ENCODE measurements at regions not wholly inside any gene's neighbourhood (a gene's known extent, or its start where the extent isn't known, plus 50 kb on each side); places are given as distances from the start of the nearest gene placed in this dataset.

- H3K27ac Mint-ChIP-seq: no peak overlapping the region
- H3K4me1 Mint-ChIP-seq (ENCODE audit: low read depth): no peaks in the 10 kb centered on the region
- no peaks in the 10 kb centered on the region for H3K9me3 Mint-ChIP-seq
- no peak overlapping the region for H3K4me3 Mint-ChIP-seq
- H3K36me3 Mint-ChIP-seq (ENCODE audit: low read depth): no peaks in the 10 kb centered on the region
- DNase-seq (ENCODE audit: low spot score): no peak
- intact Hi-C loops (cut with micrococcal nuclease): no loop called here
- H3K27me3 Mint-ChIP-seq (ENCODE audit: insufficient read depth): no peaks in the 10 kb centered on the region
These were observed 928.9 kb upstream of the CITED2 start for GRCh38 chr6:140303218-140303949.

- no peaks in the 10 kb centered on the region for H3K27me3 Mint-ChIP-seq (ENCODE audit: insufficient read depth)
These were observed 925.9 kb upstream of the CITED2 start for GRCh38 chr6:140300331-140300730.

DNA sequence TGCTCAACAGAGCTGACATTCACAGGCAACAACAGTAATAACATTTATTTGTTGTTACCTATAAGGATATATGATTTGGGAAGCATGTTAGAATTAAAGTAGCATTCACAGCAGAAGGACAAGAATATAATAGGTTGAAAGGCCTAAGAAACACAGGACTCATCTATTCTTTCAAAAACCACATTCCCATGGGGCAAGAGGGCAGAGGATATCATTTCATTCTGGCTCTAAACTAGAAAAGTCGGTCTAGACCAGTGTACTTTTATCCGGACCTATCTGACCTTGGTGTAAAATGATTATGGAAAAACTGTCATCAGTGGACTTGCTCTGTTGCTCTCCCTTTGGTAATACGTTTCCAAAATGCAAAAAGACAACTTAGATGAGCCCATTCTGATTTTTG, 914.7 kb upstream of the CITED2 start:
- H3K36me3 Mint-ChIP-seq (ENCODE audit: low read depth): no peaks in the 10 kb centered on the region
- H3K27ac Mint-ChIP-seq: no peak overlapping the region

More at GRCh38 chr6:140300331-140300730, 925.9 kb upstream of the CITED2 start:
- Mint-ChIP-seq H3K4me1 (ENCODE audit: low read depth) (no peaks in the 10 kb centered on the region), H3K4me3 (no peak overlapping the region), H3K36me3 (ENCODE audit: low read depth) (no peaks in the 10 kb centered on the region), H3K9me3 (no peaks in the 10 kb centered on the region), H3K27ac (no peak overlapping the region)
- DNase-seq (ENCODE audit: low spot score): no peak
- intact Hi-C loops (cut with micrococcal nuclease): no loop called here

DNA sequence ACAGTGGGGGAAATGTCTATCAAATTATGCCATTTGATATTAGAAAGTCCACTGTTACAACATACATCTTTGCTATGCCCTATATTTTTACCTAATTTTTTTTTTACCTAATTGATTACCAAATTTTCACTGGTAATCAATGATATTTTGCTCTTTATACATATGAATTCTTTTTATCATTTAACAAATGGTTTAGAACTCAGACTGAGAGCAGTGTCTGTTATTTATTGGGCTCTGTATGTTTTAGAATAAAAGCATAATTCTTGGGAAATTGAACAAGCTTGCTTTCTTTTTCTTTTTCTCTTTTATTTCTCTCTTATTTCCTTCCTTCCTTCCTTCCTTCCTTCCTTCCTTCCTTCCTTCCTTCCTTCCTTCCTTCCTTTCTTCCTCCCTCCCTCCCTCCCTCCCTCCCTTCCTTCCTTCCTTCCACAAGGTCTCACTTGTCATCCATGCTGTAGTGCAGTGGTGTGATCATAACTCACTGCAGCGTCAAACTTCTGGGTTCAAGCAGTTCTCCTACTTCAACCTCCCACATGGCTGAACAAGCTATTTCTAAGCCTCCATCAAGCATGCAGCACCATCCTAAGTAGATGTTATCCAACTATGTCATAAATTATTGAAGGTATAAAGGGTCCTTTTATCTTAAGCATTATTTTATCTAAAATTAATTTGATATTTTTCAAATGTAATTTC, 911.7 kb upstream of the CITED2 start:
- intact Hi-C loops (cut with micrococcal nuclease): no loop called here
- DNase-seq (ENCODE audit: low spot score): no peak
- no peaks in the 10 kb centered on the region for H3K9me3 Mint-ChIP-seq
- H3K4me3 Mint-ChIP-seq: no peak overlapping the region
- no peaks in the 10 kb centered on the region for H3K36me3 Mint-ChIP-seq (ENCODE audit: low read depth)
- H3K27me3 Mint-ChIP-seq (ENCODE audit: insufficient read depth): no peaks in the 10 kb centered on the region
- H3K27ac Mint-ChIP-seq: no peak overlapping the region
- H3K4me1 Mint-ChIP-seq (ENCODE audit: low read depth): no peaks in the 10 kb centered on the region

More for the DNA sequence above, 914.7 kb upstream of the CITED2 start:
- Mint-ChIP-seq H3K4me1 (ENCODE audit: low read depth) (no peaks in the 10 kb centered on the region), H3K4me3 (no peak overlapping the region), H3K9me3 (no peaks in the 10 kb centered on the region), H3K27me3 (ENCODE audit: insufficient read depth) (no peaks in the 10 kb centered on the region)
- no peak for DNase-seq (ENCODE audit: low spot score)
- intact Hi-C loops (cut with micrococcal nuclease): no loop called here

DNA sequence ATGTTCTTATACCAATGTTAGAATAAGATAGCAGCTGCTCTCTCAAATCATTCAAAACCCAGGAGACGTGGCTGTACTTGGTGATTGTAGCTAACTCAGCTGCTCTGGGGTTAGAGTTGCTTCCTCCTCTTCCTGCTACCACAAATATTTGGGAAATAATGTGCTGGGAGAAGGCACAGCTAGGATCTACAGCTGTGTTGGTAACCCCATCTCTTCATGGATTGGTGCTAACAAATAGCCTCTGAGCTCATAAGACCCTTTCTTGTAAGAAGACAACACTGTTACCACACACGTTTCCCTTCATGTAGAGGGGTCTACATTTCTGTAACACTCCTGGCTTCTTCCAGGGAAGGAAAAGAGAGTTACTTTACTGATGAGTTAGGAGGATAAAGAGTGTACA, 911.0 kb upstream of the CITED2 start:
- Mint-ChIP-seq H3K27me3 (ENCODE audit: insufficient read depth) (no peaks in the 10 kb centered on the region), H3K9me3 (no peaks in the 10 kb centered on the region)

DNA sequence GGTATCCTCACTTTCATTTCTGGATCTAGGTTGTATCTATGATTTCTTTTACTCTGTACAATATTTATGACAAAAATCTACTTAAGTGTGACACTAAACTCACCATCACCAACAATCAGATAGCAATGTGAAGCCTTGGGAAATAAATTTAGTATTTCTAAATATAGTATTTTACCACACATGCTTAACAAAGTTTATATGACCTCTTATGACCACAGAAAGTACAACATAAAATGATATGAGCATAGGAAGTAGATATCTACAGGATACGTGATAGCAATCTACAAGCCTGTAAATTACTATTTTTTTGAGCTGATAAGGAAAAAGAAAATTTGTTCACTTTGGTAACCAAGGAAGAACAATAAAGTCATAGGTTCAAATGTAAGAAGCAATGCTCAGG, 910.4 kb upstream of the CITED2 start:
- no peak for DNase-seq (ENCODE audit: low spot score)
- H3K27me3 Mint-ChIP-seq (ENCODE audit: insufficient read depth): no peaks in the 10 kb centered on the region
- no peak overlapping the region for H3K27ac Mint-ChIP-seq
- intact Hi-C loops (cut with micrococcal nuclease): no loop called here
- H3K4me1 Mint-ChIP-seq (ENCODE audit: low read depth): no peaks in the 10 kb centered on the region
- no peaks in the 10 kb centered on the region for H3K9me3 Mint-ChIP-seq
- H3K4me3 Mint-ChIP-seq: no peak overlapping the region
- H3K36me3 Mint-ChIP-seq (ENCODE audit: low read depth): no peaks in the 10 kb centered on the region

More for the DNA sequence above, 911.0 kb upstream of the CITED2 start:
- H3K4me3 Mint-ChIP-seq: no peak overlapping the region
- H3K4me1 Mint-ChIP-seq (ENCODE audit: low read depth): no peaks in the 10 kb centered on the region
- intact Hi-C loops (cut with micrococcal nuclease): no loop called here
- H3K36me3 Mint-ChIP-seq (ENCODE audit: low read depth): no peaks in the 10 kb centered on the region
- no peak for DNase-seq (ENCODE audit: low spot score)
- H3K27ac Mint-ChIP-seq: no peak overlapping the region

- Mint-ChIP-seq H3K4me3 (no peak overlapping the region), H3K36me3 (ENCODE audit: low read depth) (no peaks in the 10 kb centered on the region), H3K27ac (no peak overlapping the region), H3K27me3 (ENCODE audit: insufficient read depth) (no peaks in the 10 kb centered on the region), H3K9me3 (no peaks in the 10 kb centered on the region), H3K4me1 (ENCODE audit: low read depth) (no peaks in the 10 kb centered on the region)
- intact Hi-C loops (cut with micrococcal nuclease): no loop called here
- no peak for DNase-seq (ENCODE audit: low spot score)
These were observed 908.7 kb upstream of the CITED2 start for GRCh38 chr6:140283197-140283596.

- Mint-ChIP-seq H3K27ac (no peak overlapping the region), H3K4me3 (no peak overlapping the region), H3K4me1 (ENCODE audit: low read depth) (no peaks in the 10 kb centered on the region), H3K27me3 (ENCODE audit: insufficient read depth) (no peaks in the 10 kb centered on the region), H3K9me3 (no peaks in the 10 kb centered on the region), H3K36me3 (ENCODE audit: low read depth) (no peaks in the 10 kb centered on the region)
- no peak for DNase-seq (ENCODE audit: low spot score)
- intact Hi-C loops (cut with micrococcal nuclease): no loop called here
These were observed 907.3 kb upstream of the CITED2 start for GRCh38 chr6:140281767-140282166.

DNA sequence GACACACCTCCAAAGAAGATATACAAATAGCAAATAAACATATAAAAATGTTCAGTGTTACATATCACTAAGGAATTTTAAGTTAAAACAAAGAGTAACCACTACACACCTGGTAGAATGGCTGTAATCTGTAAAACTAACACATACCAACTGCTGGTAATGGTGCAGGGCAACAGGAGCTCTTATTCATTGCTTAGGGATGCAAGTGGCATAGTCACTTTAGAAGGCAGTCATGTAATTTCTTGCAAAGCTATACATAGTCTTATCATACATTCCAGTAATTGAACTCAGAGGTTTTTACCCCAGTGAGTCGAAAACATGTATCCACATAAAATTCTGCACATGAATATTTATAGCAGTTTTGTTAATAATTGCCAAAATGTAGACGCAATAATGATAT, 906.8 kb upstream of the CITED2 start:
- Mint-ChIP-seq H3K36me3 (ENCODE audit: low read depth) (no peaks in the 10 kb centered on the region), H3K4me3 (no peak overlapping the region)

GRCh38 chr6:140276719-140277118, 902.3 kb upstream of the CITED2 start:
- Mint-ChIP-seq H3K27me3 (ENCODE audit: insufficient read depth) (no peaks in the 10 kb centered on the region), H3K27ac (no peak overlapping the region), H3K9me3 (no peaks in the 10 kb centered on the region), H3K4me1 (ENCODE audit: low read depth) (no peaks in the 10 kb centered on the region), H3K36me3 (ENCODE audit: low read depth) (no peaks in the 10 kb centered on the region), H3K4me3 (no peak overlapping the region)
- intact Hi-C loops (cut with micrococcal nuclease): no loop called here
- no peak for DNase-seq (ENCODE audit: low spot score)

More for the DNA sequence above, 906.8 kb upstream of the CITED2 start:
- intact Hi-C loops (cut with micrococcal nuclease): no loop called here
- Mint-ChIP-seq H3K4me1 (ENCODE audit: low read depth) (no peaks in the 10 kb centered on the region), H3K9me3 (no peaks in the 10 kb centered on the region), H3K27me3 (ENCODE audit: insufficient read depth) (no peaks in the 10 kb centered on the region), H3K27ac (no peak overlapping the region)
- no peak for DNase-seq (ENCODE audit: low spot score)

GRCh38 chr6:140276133-140276532, 901.7 kb upstream of the CITED2 start:
- no peaks in the 10 kb centered on the region for H3K4me1 Mint-ChIP-seq (ENCODE audit: low read depth)
- no peak for DNase-seq (ENCODE audit: low spot score)
- H3K36me3 Mint-ChIP-seq (ENCODE audit: low read depth): no peaks in the 10 kb centered on the region
- H3K27me3 Mint-ChIP-seq (ENCODE audit: insufficient read depth): no peaks in the 10 kb centered on the region
- H3K4me3 Mint-ChIP-seq: no peak overlapping the region
- H3K27ac Mint-ChIP-seq: no peak overlapping the region
- no peaks in the 10 kb centered on the region for H3K9me3 Mint-ChIP-seq
- intact Hi-C loops (cut with micrococcal nuclease): no loop called here

- Mint-ChIP-seq H3K27me3 (ENCODE audit: insufficient read depth) (no peaks in the 10 kb centered on the region), H3K9me3 (no peaks in the 10 kb centered on the region), H3K36me3 (ENCODE audit: low read depth) (no peaks in the 10 kb centered on the region), H3K27ac (no peak overlapping the region), H3K4me1 (ENCODE audit: low read depth) (no peaks in the 10 kb centered on the region), H3K4me3 (no peak overlapping the region)
- DNase-seq (ENCODE audit: low spot score): no peak
- intact Hi-C loops (cut with micrococcal nuclease): no loop called here
These were observed 901.3 kb upstream of the CITED2 start for GRCh38 chr6:140275725-140276124.

DNA sequence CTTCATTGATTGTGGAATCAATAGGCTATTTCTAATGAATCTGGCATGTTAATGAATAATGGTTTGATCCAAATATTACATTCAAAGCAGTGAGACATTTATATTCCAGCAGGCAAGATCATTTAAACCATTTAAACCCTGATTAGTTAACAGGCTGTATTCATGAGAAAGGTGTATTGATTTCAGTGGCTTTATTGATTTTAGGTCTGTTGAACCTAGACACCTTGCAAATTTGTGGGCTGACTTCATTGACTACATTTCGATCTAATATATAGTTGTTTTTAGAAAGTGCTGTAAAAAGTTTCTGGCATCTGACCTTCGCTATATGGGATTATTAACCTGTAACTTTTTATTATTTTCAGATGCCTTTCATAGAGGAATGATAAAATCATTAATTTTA, 900.1 kb upstream of the CITED2 start:
- intact Hi-C loops (cut with micrococcal nuclease): no loop called here
- Mint-ChIP-seq H3K36me3 (ENCODE audit: low read depth) (no peaks in the 10 kb centered on the region), H3K9me3 (no peaks in the 10 kb centered on the region), H3K27me3 (ENCODE audit: insufficient read depth) (no peaks in the 10 kb centered on the region), H3K4me3 (no peak overlapping the region), H3K4me1 (ENCODE audit: low read depth) (no peaks in the 10 kb centered on the region), H3K27ac (no peak overlapping the region)
- no peak for DNase-seq (ENCODE audit: low spot score)

Measured in activated T-helper 1 cell treated with anti-CD3 and anti-CD28 coated beads, Interleukin-12 subunit alpha, Interleukin-12 subunit beta, Interleukin-2, Interleukin-4 antibody, amounts not matched to agents 30 ng/mL and 10 ng/mL and 1 ng/mL, durations not matched to agents 14 hours and 24 hours and 36 hours (primary cell).